Upper lobe of left lung (tissue), 4 donors: ENCODE measurements at regions not wholly inside any gene's neighbourhood (a gene's known extent, or its start where the extent isn't known, plus 50 kb on each side); places are given as distances from the start of the nearest gene placed in this dataset.

Experiments
- CTCF ChIP-seq, 6 experiments: fragments of 450-650 bp in 4 of 6; fragments of 200-600 bp in 2 of 6; sonication (generic) in 2 of 6; IDR thresholded peaks; one replicate each; pipeline ENCODE4 v1.5.1; 2016 to 2019; ENCODE audit warnings: antibody characterized with exemption in 6 of 6
- POLR2A ChIP-seq, 4 donors: fragments of 450-650 bp; IDR thresholded peaks; one replicate each; pipeline ENCODE4 v1.5.1; 2016 to 2017; ENCODE audit warnings: antibody characterized with exemption in 4 of 4, mild to moderate bottlenecking in 2 of 4

GRCh38 chr2:236719192-236719635 is 149.6 kb downstream of the ACKR3 start:
- TF ChIP-seq CTCF (IDR thresholded peaks at IDR 0.05) (no peak), POLR2A (IDR thresholded peaks at IDR 0.05) (no peak)
